NCI-H2107 treated with DMSO at 0.1 percent for 48 hours (cell line): ENCODE measurements at regions not wholly inside any gene's neighbourhood (a gene's known extent, or its start where the extent isn't known, plus 50 kb on each side); places are given as distances from the start of the nearest gene placed in this dataset.
"Not testable (repeated sequence)": the region's sequence is repeated elsewhere in the genome, so short reads cannot be mapped to it uniquely, and the experiment has no call there.

Experiments
- DNase-seq: peaks from one replicate; lab custom pipeline; 2025; ENCODE audit not compliant: unreplicated experiment; lab: John Stamatoyannopoulos, UW

- no peak for DNase-seq
Observed at GRCh38 chr2:47728551-47728950, 54.4 kb upstream of the MSH6 start.

GRCh38 chr2:47727956-47728355 lies 55.0 kb upstream of the MSH6 start:
- DNase-seq = no peak

GRCh38 chr2:47726978-47727377 lies 56.0 kb upstream of the MSH6 start:
- DNase-seq = not testable (repeated sequence)

- DNase-seq = no peak
Observed at GRCh38 chr2:47725808-47726207, 57.1 kb upstream of the MSH6 start.

- peak; percentile 38 for DNase-seq
Observed at GRCh38 chr2:47724221-47724981, 58.5 kb upstream of the MSH6 start.

GRCh38 chr2:47721296-47721695 lies 61.6 kb upstream of the MSH6 start:
- no peak for DNase-seq

- DNase-seq = no peak
Observed at GRCh38 chr2:47720559-47720958, 62.4 kb upstream of the MSH6 start.

GRCh38 chr2:47720036-47720435 lies 62.9 kb upstream of the MSH6 start:
- no peak for DNase-seq

- no peak for DNase-seq
Observed at GRCh38 chr2:47719099-47719498, 63.8 kb upstream of the MSH6 start.

GRCh38 chr2:47716307-47716706 lies 66.6 kb upstream of the MSH6 start:
- DNase-seq = not testable (repeated sequence)

GRCh38 chr2:47715552-47715951 lies 67.4 kb upstream of the MSH6 start:
- no peak for DNase-seq

GRCh38 chr2:47708801-47709499 lies 74.0 kb upstream of the MSH6 start:
- no peak for DNase-seq

GRCh38 chr2:47704287-47704686 lies 78.7 kb upstream of the MSH6 start:
- DNase-seq = no peak

GRCh38 chr2:47699533-47700215 lies 83.3 kb upstream of the MSH6 start:
- DNase-seq = no peak

- DNase-seq = not testable (repeated sequence)
Observed at GRCh38 chr2:47698436-47698972, 84.4 kb upstream of the MSH6 start.

GRCh38 chr2:47697681-47698435 lies 85.1 kb upstream of the MSH6 start:
- not testable (repeated sequence) for DNase-seq

GRCh38 chr2:47697000-47697601 lies 85.8 kb upstream of the MSH6 start:
- DNase-seq = no peak

- no peak for DNase-seq
Observed at GRCh38 chr2:47696478-47696831, 86.5 kb upstream of the MSH6 start.

- DNase-seq = no peak
Observed at GRCh38 chr2:47695800-47696477, 87.0 kb upstream of the MSH6 start.

- DNase-seq = not testable (repeated sequence)
Observed at GRCh38 chr2:47694451-47694850, 88.5 kb upstream of the MSH6 start.
